ENCODE measurements at regions not wholly inside any gene's neighbourhood (a gene's known extent, or its start where the extent isn't known, plus 50 kb on each side); places are given as distances from the start of the nearest gene placed in this dataset.

DNA sequence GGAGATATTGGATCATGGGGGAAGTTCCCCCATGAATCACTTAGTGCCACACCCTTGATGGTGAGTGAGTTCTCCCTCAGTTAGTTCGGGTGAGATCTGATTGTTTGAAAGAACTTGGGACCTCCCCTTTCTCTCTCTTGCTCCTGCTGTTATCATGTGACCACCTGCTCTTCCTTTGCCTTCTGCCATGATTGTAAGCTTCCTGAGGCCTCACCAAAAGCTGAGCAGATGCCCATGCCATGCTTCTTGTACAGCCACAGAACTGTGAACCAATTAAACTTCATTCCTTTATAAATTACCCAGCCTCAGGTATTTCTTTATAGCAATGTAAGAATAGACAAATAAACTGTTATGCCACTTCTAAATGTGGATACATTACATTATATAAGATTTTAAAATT, 686.7 kb upstream of the MARCKS start:
- TF ChIP-seq, protein P1, sequence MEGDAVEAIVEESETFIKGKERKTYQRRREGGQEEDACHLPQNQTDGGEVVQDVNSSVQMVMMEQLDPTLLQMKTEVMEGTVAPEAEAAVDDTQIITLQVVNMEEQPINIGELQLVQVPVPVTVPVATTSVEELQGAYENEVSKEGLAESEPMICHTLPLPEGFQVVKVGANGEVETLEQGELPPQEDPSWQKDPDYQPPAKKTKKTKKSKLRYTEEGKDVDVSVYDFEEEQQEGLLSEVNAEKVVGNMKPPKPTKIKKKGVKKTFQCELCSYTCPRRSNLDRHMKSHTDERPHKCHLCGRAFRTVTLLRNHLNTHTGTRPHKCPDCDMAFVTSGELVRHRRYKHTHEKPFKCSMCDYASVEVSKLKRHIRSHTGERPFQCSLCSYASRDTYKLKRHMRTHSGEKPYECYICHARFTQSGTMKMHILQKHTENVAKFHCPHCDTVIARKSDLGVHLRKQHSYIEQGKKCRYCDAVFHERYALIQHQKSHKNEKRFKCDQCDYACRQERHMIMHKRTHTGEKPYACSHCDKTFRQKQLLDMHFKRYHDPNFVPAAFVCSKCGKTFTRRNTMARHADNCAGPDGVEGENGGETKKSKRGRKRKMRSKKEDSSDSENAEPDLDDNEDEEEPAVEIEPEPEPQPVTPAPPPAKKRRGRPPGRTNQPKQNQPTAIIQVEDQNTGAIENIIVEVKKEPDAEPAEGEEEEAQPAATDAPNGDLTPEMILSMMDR (IDR thresholded peaks at IDR 0.05; ENCODE audit: low read length): no peak
- TF ChIP-seq EZH2 (optimal IDR thresholded peaks at IDR 0.05; ENCODE audit: low read depth, low read length): no peak

Measured in MM.1S (cell line).